Cardiac fibroblast (primary cell): ENCODE measurements at regions not wholly inside any gene's neighbourhood (a gene's known extent, or its start where the extent isn't known, plus 50 kb on each side); places are given as distances from the start of the nearest gene placed in this dataset.
"Not testable (repeated sequence)": the region's sequence is repeated elsewhere in the genome, so short reads cannot be mapped to it uniquely, and the experiment has no call there.

Experiments used
- DNase-seq, 2 donors: peaks; one replicate each; pipeline versions ENCODE4 v3.0.0 to v3.0.0-alpha.2; 2010; ENCODE audit warnings: low read depth in 2 of 2
- H3K4me3 ChIP-seq, 2 donors: replicated peaks in 1 of 2; 1 replicate in 1 of 2; 2 replicates in 1 of 2; pipeline ENCODE4 v1.5.1; 2011; ENCODE audit warnings: low read depth in 2 of 2, low read length in 2 of 2, mild to moderate bottlenecking in 2 of 2, moderate library complexity in 1 of 2
- TF ChIP-seq, protein P1 (sequence below): IDR thresholded peaks from one replicate; pipeline ENCODE4 v1.5.1; 2011; ENCODE audit warnings: low read depth, mild to moderate bottlenecking, low read length, inconsistent platforms

DNA sequence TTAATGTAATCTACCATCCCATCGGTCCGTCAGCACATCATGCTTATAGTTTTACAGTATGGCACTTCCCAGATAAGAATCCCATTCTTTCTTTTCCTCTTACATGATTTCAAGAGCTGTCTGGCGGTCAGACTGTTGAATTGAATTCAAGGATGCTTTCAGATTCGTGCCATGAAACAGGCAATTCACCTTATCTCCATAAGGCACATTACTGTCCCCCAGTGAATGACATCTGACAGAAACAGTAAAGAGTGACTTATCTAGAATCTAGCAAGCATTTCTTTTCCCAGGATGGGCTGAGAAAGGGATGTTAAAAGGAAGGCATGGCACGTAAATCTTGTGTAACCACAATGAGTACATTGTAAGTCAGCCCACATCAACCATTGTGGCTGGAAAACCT is 61.1 kb upstream of the SEM1 start:
- DNase-seq = no peak
- no peak overlapping the region for H3K4me3 ChIP-seq
- TF ChIP-seq, protein P1, sequence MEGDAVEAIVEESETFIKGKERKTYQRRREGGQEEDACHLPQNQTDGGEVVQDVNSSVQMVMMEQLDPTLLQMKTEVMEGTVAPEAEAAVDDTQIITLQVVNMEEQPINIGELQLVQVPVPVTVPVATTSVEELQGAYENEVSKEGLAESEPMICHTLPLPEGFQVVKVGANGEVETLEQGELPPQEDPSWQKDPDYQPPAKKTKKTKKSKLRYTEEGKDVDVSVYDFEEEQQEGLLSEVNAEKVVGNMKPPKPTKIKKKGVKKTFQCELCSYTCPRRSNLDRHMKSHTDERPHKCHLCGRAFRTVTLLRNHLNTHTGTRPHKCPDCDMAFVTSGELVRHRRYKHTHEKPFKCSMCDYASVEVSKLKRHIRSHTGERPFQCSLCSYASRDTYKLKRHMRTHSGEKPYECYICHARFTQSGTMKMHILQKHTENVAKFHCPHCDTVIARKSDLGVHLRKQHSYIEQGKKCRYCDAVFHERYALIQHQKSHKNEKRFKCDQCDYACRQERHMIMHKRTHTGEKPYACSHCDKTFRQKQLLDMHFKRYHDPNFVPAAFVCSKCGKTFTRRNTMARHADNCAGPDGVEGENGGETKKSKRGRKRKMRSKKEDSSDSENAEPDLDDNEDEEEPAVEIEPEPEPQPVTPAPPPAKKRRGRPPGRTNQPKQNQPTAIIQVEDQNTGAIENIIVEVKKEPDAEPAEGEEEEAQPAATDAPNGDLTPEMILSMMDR = no peak

DNA sequence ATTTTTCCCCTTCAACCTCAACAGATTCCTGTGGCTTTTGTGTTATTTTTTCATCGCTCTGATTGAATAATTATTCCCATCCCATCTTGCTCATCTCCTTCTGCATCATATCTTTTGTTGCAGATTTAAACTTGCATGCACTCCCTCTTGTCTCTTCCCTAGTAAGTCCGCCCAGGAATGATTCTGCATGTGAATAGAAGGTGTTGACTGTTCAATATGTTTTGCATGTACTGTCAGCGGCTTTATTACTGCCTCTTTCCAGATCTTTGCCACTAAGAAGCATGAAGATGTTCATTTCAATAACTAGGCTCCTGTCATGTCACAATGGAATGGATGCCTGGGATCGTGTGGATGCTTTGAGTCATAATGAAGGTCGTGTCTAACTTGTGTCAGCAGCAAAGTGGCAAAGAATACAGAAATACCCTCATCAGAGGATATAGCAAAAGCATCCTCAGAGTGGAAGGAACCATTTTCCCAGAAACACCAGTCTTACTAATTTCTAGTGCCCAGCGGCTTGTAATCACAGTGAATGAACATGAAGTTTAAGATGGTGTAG is 62.6 kb upstream of the SEM1 start:
- H3K4me3 ChIP-seq = no peak overlapping the region
- TF ChIP-seq, protein P1 = no peak
- DNase-seq = no peak

DNA sequence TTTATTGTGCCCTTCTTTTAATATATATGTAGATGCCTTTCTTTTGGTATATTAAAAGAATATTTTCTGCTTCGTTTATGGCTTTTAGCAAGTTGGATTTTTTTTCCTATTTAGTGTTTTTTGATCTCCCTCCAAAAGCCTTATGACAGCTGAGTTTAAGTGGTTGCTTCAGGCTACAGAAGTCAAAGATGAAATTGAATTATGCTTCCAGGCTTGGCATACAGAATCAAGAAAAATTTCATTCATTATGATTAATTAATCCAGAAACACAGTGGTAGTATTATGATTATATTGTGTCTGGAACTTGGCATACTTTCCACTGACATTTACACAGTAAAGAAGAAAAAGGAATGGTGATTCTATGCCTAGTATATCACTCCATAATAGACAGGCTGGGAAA is 63.8 kb upstream of the SEM1 start:
- H3K4me3 ChIP-seq = no peak overlapping the region
- TF ChIP-seq, protein P1 = no peak
- no peak for DNase-seq

DNA sequence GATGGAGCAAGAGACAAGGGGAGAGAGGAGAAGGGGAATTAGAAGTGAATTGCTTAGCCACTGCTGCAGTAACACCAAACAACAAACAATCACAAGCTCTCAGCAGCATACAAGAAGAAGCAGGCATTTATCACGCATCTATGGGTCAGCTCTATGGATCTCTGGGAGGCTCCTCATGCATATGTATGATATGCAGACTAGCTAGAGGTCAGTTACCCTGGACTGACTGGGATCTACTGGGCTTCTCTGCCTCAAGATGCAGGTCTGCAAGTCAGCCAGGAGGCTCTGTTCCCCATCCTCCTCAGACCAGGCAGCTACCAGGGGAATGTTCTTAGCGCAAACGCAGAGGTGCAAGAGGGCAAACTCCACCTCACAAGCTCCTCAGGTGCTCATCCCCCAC is 64.7 kb upstream of the SEM1 start:
- no peak overlapping the region for H3K4me3 ChIP-seq
- no peak for DNase-seq
- TF ChIP-seq, protein P1 = no peak

DNA sequence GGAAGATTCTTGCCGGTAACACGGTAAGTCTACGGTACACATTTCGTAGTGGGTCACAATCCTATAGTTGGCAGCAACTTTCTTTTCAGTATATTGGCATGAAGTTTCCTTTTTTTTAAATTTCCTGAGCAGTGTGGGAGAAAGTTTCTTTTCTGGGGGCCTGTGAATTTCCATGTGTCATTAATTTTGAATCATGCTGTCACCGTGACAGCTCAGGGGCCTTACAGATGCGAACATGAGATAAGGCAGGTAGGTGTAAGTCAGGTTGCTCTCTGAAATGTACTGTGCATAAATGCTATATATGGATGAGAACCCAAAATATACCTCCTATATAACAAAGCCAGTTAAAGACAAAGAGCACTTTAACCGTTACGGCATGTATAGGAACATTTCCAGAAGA is 65.4 kb upstream of the SEM1 start:
- DNase-seq = no peak
- TF ChIP-seq, protein P1 = no peak
- H3K4me3 ChIP-seq = no peak overlapping the region

DNA sequence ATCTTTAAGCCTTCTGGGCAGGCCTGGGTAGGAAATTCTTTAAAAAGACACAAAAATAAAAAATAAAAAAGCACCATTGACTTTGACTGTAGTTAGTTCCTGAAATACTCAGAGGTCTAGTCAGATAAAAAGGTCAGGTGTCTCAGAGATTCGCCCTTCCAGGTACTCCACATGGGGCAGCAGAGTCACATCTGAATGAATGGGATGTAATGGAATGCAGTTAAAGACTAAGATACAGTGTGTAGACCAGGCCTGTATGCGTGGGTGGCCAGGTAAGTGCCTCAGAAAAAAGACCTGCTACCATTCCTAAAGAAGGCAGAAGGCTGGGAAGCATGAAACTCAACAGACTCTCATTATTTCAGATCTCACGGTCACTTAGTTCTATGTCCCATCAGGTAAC is 68.6 kb upstream of the SEM1 start:
- no peak for DNase-seq
- TF ChIP-seq, protein P1 = no peak
- no peak overlapping the region for H3K4me3 ChIP-seq

DNA sequence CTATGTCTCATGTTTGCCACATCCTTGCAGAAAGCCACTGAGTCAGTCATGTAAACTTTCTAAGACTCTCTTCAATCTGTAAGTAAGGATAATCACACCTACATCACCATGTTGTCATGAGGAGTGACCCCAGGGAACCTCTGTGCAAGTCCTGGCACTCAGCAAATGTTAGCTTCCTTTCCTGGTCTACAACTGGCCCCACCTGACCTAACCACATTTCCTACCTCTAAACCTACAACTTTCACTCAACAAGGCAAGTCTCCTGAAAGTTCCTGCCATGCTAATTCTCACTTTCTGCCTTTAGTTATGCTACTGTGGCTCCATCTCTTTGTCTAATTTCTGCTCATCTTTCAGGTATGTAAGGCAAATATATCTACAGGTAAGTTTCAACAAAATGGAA is 72.3 kb upstream of the SEM1 start:
- no peak overlapping the region for H3K4me3 ChIP-seq
- no peak for DNase-seq
- TF ChIP-seq, protein P1 = no peak

DNA sequence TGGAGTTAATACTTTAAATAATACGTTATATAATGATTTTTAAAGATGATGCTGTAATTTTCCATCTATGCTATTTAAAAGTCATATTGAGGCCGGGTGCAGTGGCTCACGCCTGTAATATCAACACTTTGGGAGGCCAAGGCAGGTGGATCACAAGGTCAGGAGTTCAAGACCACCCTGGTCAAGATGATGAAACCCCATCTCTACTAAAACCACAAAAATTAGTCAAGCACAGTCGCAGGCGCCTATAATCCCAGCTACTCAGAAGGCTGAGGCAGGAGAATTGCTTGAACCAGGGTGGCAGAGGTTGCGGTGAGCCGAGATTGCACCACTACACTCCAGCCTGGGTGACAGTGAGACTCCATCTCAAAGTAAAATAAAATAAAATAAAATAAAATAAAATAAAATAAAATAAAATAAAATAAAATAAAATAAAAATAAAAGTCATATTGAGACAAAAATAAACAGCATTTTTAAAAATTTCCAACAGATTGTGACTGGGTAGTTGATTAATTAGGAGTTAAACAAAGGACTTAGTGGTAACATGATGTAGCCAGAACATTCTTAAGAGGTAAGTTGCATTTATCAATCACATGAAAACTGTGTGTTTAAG is 73.1 kb upstream of the SEM1 start:
- H3K4me3 ChIP-seq, DNase-seq: not testable (repeated sequence)
